ENCODE measurements at regions not wholly inside any gene's neighbourhood (a gene's known extent, or its start where the extent isn't known, plus 50 kb on each side); places are given as distances from the start of the nearest gene placed in this dataset.

- TF ChIP-seq, protein P1, sequence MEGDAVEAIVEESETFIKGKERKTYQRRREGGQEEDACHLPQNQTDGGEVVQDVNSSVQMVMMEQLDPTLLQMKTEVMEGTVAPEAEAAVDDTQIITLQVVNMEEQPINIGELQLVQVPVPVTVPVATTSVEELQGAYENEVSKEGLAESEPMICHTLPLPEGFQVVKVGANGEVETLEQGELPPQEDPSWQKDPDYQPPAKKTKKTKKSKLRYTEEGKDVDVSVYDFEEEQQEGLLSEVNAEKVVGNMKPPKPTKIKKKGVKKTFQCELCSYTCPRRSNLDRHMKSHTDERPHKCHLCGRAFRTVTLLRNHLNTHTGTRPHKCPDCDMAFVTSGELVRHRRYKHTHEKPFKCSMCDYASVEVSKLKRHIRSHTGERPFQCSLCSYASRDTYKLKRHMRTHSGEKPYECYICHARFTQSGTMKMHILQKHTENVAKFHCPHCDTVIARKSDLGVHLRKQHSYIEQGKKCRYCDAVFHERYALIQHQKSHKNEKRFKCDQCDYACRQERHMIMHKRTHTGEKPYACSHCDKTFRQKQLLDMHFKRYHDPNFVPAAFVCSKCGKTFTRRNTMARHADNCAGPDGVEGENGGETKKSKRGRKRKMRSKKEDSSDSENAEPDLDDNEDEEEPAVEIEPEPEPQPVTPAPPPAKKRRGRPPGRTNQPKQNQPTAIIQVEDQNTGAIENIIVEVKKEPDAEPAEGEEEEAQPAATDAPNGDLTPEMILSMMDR (conservative IDR thresholded peaks at IDR 0.05; ENCODE audit: low read depth, low read length), result no peak
- no peak for TF ChIP-seq EZH2phosphoT487 (IDR thresholded peaks at IDR 0.05; ENCODE audit: borderline replicate concordance, low read length)
These were observed 104.5 kb upstream of the ZEB2 start for GRCh38 chr2:144624451-144624850.

Data from PC-3 (cell line).